Right lobe of liver (tissue), 6 donors: ENCODE measurements at regions not wholly inside any gene's neighbourhood (a gene's known extent, or its start where the extent isn't known, plus 50 kb on each side); places are given as distances from the start of the nearest gene placed in this dataset.
A peak's percentile ranks its signal among the peaks of the same experiment; 100 is the strongest.

ENCODE experiments used
- ATAC-seq, 4 donors: fragments of 200-7000 bp; cut with Tn5 transposase; one replicate each; pipeline ENCODE4 v1.9.1; 2020; ENCODE audit warnings: mild to moderate bottlenecking in 4 of 4, moderate library complexity in 4 of 4
- DNase-seq, 3 donors: peaks; one replicate each; pipeline ENCODE4 v3.0.0-alpha.2; 2020
- H3K27ac ChIP-seq, 3 donors: fragments of 200-600 bp; one replicate each; pipeline ENCODE4 v1.8.0; 2022
- H3K27me3 ChIP-seq, 2 donors: fragments of 200-600 bp; one replicate each; pipeline ENCODE4 v1.8.0; 2022
- H3K36me3 ChIP-seq, 4 donors: fragments of 200-600 bp; sonication (generic) in 1 of 4; one replicate each; pipeline versions ENCODE4 v1.5.1 to v1.8.0; 2017 to 2022; ENCODE audit warnings: control low read depth in 1 of 4
- H3K4me1 ChIP-seq, 4 donors: fragments of 200-600 bp; sonication (generic) in 1 of 4; one replicate each; pipeline versions ENCODE4 v1.5.1 to v1.8.0; 2017 to 2022; ENCODE audit warnings: control low read depth in 1 of 4
- H3K4me3 ChIP-seq, 3 donors: fragments of 200-600 bp; one replicate each; pipeline ENCODE4 v1.8.0; 2022
- H3K9me3 ChIP-seq, 4 donors: fragments of 200-600 bp; sonication (generic) in 1 of 4; one replicate each; pipeline versions ENCODE4 v1.5.1 to v1.8.0; 2017 to 2022; ENCODE audit warnings: control low read depth in 1 of 4
- POLR2A ChIP-seq: fragments of 450-650 bp; IDR thresholded peaks from one replicate; pipeline ENCODE4 v1.6.1; 2017; ENCODE audit warnings: antibody characterized with exemption, mild to moderate bottlenecking
- WGBS: methylation state at CpG from one replicate; pipeline ENCODE4 v1.1.6; 2018; ENCODE audit warnings: low coverage, low lambda C conversion rate; ENCODE audit not compliant: insufficient coverage; ENCODE audit errors: missing lambda C conversion rate; 5-methylcytosine and 5-hydroxymethylcytosine counted together
- intact Hi-C, 2 donors: fragments of 100-400 bp; cut with DNase I; formaldehyde crosslinking; loops; one replicate each; pipeline versions ENCODE4 v1.11.2 to v1.14.1; 2022
- TF ChIP-seq, protein P1 (sequence below), 4 donors: fragments of 200-600 bp in 3 of 4; fragments of 450-650 bp in 1 of 4; IDR thresholded peaks; one replicate each; pipeline versions ENCODE4 v1.5.1 to v1.8.0; 2016 to 2022; ENCODE audit warnings: antibody characterized with exemption in 4 of 4, mild to moderate bottlenecking in 2 of 4
- donor health status: DM: no; HTN: yes; CAD: no.
- donor health status: DM: no; HTN: no; CAD: no.
- donor health status: DM: no; HTN: no; CAD: no.
- donor health status: DM: no; HTN: yes; CAD: no.
- donor health status: DM: no; HTN: yes; CAD: no.

DNA sequence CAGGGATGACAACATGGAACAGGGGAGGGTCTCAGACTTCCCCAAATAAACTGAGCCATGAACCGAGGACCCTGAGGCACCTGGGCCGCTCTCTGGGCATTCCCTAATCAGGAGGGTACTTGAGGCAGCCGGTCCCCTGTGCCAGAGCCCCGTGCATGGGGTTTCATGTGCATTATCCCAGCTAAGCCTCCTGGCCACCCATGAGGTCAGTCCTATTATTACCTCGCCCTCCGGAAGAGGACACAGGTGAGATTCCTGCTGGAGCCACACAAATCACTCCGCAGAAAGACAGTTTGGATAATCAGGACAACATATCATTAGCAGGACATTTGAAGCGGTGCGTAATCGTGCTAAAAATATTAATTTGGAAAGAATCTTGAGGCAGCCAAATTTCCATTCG lies 274.0 kb downstream of the PARN start:
- Histone ChIP-seq H3K36me3 (no peaks in the 10 kb centered on the region), H3K4me1 (no peaks in the 10 kb centered on the region), H3K27ac (no peak overlapping the region), H3K4me3 (no peak overlapping the region), H3K27me3 (no peaks in the 10 kb centered on the region), H3K9me3 (no peaks in the 10 kb centered on the region)
- no peak for DNase-seq
- TF ChIP-seq, protein P1, sequence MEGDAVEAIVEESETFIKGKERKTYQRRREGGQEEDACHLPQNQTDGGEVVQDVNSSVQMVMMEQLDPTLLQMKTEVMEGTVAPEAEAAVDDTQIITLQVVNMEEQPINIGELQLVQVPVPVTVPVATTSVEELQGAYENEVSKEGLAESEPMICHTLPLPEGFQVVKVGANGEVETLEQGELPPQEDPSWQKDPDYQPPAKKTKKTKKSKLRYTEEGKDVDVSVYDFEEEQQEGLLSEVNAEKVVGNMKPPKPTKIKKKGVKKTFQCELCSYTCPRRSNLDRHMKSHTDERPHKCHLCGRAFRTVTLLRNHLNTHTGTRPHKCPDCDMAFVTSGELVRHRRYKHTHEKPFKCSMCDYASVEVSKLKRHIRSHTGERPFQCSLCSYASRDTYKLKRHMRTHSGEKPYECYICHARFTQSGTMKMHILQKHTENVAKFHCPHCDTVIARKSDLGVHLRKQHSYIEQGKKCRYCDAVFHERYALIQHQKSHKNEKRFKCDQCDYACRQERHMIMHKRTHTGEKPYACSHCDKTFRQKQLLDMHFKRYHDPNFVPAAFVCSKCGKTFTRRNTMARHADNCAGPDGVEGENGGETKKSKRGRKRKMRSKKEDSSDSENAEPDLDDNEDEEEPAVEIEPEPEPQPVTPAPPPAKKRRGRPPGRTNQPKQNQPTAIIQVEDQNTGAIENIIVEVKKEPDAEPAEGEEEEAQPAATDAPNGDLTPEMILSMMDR (IDR thresholded peaks at IDR 0.05) = no peak
- TF ChIP-seq POLR2A = no peak
- no peak for ATAC-seq
- 94% methylated on average over 5 of the region's 11 CpGs for WGBS
- intact Hi-C loops = no loop called here

DNA sequence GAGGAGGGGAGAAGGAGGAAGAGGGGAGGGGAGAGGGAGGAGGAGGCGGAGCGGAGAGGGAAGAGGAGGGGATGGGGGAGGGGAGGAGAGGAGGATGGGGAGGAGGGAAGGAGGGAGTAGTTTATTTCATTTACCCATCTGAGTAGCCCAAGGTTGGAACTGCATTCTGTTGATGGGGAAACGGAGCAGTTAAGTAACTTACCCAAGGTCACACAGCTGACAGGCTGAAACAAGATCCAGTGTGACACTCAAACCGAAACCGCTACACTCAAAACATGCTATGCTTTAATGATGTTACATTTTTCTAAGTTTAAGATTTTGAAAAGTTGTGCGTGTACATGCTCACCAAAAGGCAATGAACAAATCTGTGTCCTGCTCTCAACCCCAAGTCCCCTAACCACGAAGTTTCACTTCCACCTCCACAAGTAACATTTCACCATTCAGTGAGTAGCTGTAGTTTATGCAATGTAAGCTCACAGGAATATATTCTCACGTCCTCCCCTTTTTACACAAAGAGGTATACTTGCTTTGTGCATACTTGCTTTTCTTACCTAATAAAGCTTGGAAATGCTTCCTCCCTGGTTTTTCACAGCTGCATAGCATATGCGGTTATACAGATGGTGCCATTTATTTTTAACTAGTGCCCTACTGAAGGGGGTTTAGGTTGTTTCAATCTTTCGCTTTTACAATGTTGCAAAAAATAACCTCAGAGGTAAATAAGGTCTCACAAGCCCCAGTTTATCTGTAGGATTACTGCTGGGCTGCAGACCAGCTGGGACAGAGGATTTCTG lies 275.3 kb downstream of the PARN start:
- no peaks in the 10 kb centered on the region for H3K9me3 ChIP-seq
- no peaks in the 10 kb centered on the region for H3K4me1 ChIP-seq
- no peaks in the 10 kb centered on the region for H3K36me3 ChIP-seq
- intact Hi-C loops = no loop called here
- H3K4me3 ChIP-seq = no peak overlapping the region
- ATAC-seq (peak; percentile 42 to 67 (median 54)), DNase-seq (no peak)
- no peak overlapping the region for H3K27ac ChIP-seq
- no peaks in the 10 kb centered on the region for H3K27me3 ChIP-seq
- no peak for TF ChIP-seq POLR2A
- TF ChIP-seq, protein P1 (IDR thresholded peaks at IDR 0.05) = no peak
- WGBS = 54% methylated on average over 10 of the region's 10 CpGs

DNA sequence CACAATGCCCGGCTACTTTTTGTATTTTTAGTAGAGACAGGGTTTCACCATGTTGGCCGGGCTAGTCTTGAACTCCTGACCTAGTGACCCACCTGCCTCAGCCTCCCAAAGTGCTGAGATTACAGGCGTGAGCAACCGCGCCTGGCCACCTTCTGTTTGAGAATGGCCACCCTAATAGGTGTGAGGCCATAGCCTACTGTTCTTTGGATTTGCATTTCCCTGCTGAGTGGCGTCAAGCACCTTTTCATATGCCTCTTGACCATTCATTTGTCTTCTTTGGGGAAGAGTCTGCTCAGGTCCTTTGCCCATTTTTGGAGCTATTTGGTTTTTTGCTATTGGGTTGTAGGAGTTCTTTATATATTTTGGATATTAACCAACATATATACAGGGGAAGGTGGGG lies 276.7 kb downstream of the PARN start:
- H3K4me3 ChIP-seq = no peak overlapping the region
- H3K27me3 ChIP-seq = no peaks in the 10 kb centered on the region
- no peak overlapping the region for H3K27ac ChIP-seq
- no peaks in the 10 kb centered on the region for H3K4me1 ChIP-seq
- WGBS = 64% methylated on average over 2 of the region's 6 CpGs
- ATAC-seq (no peak), DNase-seq (no peak)
- no peak for TF ChIP-seq POLR2A
- TF ChIP-seq, protein P1 (IDR thresholded peaks at IDR 0.05) = no peak
- no peaks in the 10 kb centered on the region for H3K36me3 ChIP-seq
- intact Hi-C loops = no loop called here
- H3K9me3 ChIP-seq = no peaks in the 10 kb centered on the region

DNA sequence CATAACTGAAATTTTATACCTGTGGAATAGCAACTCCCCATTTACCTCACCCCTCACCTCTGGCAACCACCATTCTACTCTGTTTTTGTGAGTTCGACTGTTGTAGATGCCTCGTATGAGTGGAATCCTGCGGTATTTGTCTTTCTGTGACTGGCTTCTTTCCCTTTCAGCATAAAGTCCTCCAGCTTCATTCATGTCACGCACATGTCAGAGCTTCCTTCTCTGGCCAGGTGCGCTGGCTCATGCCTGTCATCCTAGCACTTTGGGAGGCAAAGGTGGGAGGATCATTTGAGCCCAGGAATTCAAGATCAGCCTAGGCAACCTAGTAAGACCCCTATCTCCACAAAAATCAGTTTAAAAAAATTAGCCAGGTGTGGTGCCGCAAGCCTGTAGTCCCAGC lies 278.4 kb downstream of the PARN start:
- intact Hi-C loops = no loop called here
- TF ChIP-seq POLR2A = no peak
- TF ChIP-seq, protein P1 (IDR thresholded peaks at IDR 0.05) = no peak
- 86% methylated on average over 4 of the region's 6 CpGs for WGBS
- H3K9me3 ChIP-seq = no peaks in the 10 kb centered on the region
- ATAC-seq (no peak), DNase-seq (no peak)
- no peaks in the 10 kb centered on the region for H3K4me1 ChIP-seq
- H3K4me3 ChIP-seq = no peak overlapping the region
- no peaks in the 10 kb centered on the region for H3K36me3 ChIP-seq
- no peak overlapping the region for H3K27ac ChIP-seq
- H3K27me3 ChIP-seq = no peaks in the 10 kb centered on the region
